Adipocyte (in vitro differentiated cells): ENCODE measurements at regions not wholly inside any gene's neighbourhood (a gene's known extent, or its start where the extent isn't known, plus 50 kb on each side); places are given as distances from the start of the nearest gene placed in this dataset.
A peak's percentile ranks its signal among the peaks of the same experiment; 100 is the strongest.
"Not testable (repeated sequence)": the region's sequence is repeated elsewhere in the genome, so short reads cannot be mapped to it uniquely, and the experiment has no call there.

Experiments
- DNase-seq: peaks from one replicate; pipeline ENCODE4 v3.0.0-alpha.2; 2015; ENCODE audit warnings: low read depth
- H3K27me3 ChIP-seq: replicated peaks from 2 replicates; pipeline ENCODE4 v1.7.0; 2013; ENCODE audit warnings: mild to moderate bottlenecking, low read length, moderate library complexity; ENCODE audit not compliant: control insufficient read depth, insufficient read depth
- H3K36me3 ChIP-seq: 2 replicates; pipeline ENCODE4 v1.7.0; 2013; ENCODE audit warnings: low read length, mild to moderate bottlenecking, moderate library complexity; ENCODE audit not compliant: control insufficient read depth, insufficient read depth, severe bottlenecking
- H3K4me1 ChIP-seq: 2 replicates; pipeline ENCODE4 v1.7.0; 2013; ENCODE audit warnings: mild to moderate bottlenecking, low read length, moderate library complexity; ENCODE audit not compliant: control insufficient read depth, insufficient read depth
- H3K4me3 ChIP-seq: 2 replicates; pipeline ENCODE4 v1.7.0; 2013; ENCODE audit warnings: mild to moderate bottlenecking, low read length, moderate library complexity
- H3K9ac ChIP-seq: 2 replicates; pipeline ENCODE4 v1.7.0; 2013; ENCODE audit warnings: mild to moderate bottlenecking, low read length, moderate library complexity
- H3K9me3 ChIP-seq: 2 replicates; pipeline ENCODE4 v1.7.0; 2013; ENCODE audit warnings: mild to moderate bottlenecking, low read length, moderate library complexity; ENCODE audit not compliant: control insufficient read depth

- no peak overlapping the region for H3K9ac ChIP-seq
- no peak for DNase-seq
- H3K4me1 ChIP-seq = no peaks in the 10 kb centered on the region
- H3K36me3 ChIP-seq = no peaks in the 10 kb centered on the region
- H3K27me3 ChIP-seq = no peaks in the 10 kb centered on the region
- no peak overlapping the region for H3K4me3 ChIP-seq
- H3K9me3 ChIP-seq = peaks cover 3% of the 10 kb centered on the region
Observed at GRCh38 chrX:78603908-78604307, 55.2 kb downstream of the RTL3 start.

GRCh38 chrX:78595901-78596502 lies 63.1 kb downstream of the RTL3 start:
- Histone ChIP-seq H3K9ac (no peak overlapping the region), H3K4me3 (no peak overlapping the region), H3K27me3 (no peaks in the 10 kb centered on the region), H3K4me1 (no peaks in the 10 kb centered on the region), H3K9me3 (peaks cover 4% of the 10 kb centered on the region), H3K36me3 (no peaks in the 10 kb centered on the region)
- peak; percentile 0 for DNase-seq

DNA sequence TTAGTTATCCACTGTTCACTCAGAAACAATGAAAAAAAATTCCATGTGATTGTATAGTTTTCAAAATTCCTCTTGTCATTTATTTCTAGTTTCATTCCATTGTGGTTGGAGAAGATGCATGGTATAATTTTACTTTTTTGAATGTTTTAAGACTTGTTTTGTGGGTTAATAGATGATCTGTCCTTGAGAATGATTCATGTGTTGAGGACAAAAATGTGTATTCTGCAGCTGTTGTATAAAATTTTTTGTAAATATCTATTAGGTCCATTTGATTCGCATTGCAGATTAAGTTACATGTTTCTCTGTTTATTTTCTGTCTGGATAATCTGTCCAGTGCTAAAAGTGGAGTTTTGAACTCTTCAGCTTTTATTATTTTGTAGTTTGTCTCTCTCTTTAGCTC lies 65.4 kb downstream of the RTL3 start:
- Histone ChIP-seq H3K36me3 (no peaks in the 10 kb centered on the region), H3K4me3 (no peak overlapping the region), H3K9me3 (peaks cover 6% of the 10 kb centered on the region), H3K27me3 (no peaks in the 10 kb centered on the region), H3K9ac (no peak overlapping the region), H3K4me1 (no peaks in the 10 kb centered on the region)
- no peak for DNase-seq

DNA sequence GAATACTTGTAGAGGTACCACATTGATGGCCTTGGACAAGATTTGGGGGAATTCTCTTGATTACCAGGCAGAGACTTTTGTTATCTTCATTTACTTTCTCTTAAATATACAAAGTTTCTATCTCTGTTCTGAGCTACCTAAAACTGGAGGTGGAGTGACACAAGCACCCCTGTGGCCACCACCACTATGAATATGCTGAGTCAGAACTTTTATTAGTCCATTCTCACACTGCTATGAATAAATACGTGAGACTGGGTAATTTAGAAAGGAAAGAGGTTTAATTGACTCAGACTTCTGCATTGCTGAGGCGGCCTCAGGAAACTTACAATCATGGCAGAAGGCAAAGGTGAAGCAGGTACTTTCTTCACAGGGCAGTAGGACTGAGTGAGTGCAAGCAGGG lies 67.1 kb downstream of the RTL3 start:
- no peaks in the 10 kb centered on the region for H3K4me1 ChIP-seq
- DNase-seq = no peak
- H3K36me3 ChIP-seq = no peaks in the 10 kb centered on the region
- H3K9me3 ChIP-seq = peaks cover 6% of the 10 kb centered on the region
- no peak overlapping the region for H3K4me3 ChIP-seq
- no peak overlapping the region for H3K9ac ChIP-seq
- no peaks in the 10 kb centered on the region for H3K27me3 ChIP-seq

- no peak for DNase-seq
- Histone ChIP-seq H3K4me1 (no peaks in the 10 kb centered on the region), H3K9ac (no peak overlapping the region), H3K9me3 (no peaks in the 10 kb centered on the region), H3K36me3 (no peaks in the 10 kb centered on the region), H3K27me3 (peaks cover 8% of the 10 kb centered on the region), H3K4me3 (no peak overlapping the region)
Observed at GRCh38 chrX:78574306-78574705, 84.8 kb downstream of the RTL3 start.

DNA sequence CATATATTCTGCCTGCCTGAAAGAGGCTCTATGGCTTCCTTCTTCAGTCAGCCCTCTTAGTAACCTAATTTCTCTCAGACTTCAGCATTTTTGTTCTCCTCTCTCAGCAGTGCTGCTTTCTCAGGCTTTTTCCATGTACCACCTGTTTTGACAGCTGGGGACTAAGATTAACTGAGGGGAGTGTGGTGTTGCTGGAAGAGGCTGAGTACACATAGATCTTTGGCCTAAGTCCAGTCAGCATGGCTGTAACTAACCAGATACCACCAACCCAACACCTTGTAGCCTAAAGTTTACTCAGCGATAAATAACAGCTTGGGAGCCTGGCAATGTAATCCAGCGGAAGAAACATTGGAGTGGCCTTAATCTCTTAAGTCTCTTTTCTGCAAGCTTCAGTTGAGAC lies 85.5 kb downstream of the RTL3 start:
- Histone ChIP-seq H3K9ac (no peak overlapping the region), H3K4me3 (no peak overlapping the region), H3K27me3 (peaks cover 8% of the 10 kb centered on the region), H3K36me3 (no peaks in the 10 kb centered on the region), H3K4me1 (no peaks in the 10 kb centered on the region), H3K9me3 (no peaks in the 10 kb centered on the region)
- DNase-seq = no peak

DNA sequence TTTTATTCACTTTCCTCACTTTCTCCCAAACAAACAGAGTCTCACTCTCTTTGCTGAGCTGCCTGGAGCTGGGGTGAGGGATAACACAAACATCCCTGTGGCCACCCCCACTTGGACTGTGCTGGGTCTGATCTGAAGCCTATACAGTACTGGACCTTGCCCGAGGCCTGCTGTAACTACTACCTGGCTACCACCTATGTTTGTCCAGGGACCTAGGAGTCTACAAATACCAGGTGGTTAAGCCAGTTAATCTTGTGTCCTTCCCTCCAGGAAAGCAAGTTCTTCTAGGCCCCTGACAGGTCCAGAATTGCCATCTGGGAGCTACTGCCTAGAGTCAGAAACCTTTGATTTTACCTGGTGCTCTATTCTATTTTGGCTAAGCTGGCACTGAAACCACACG lies 87.3 kb downstream of the RTL3 start:
- peaks cover 8% of the 10 kb centered on the region for H3K27me3 ChIP-seq
- H3K9ac ChIP-seq = no peak overlapping the region
- H3K4me1 ChIP-seq = no peaks in the 10 kb centered on the region
- H3K9me3 ChIP-seq = no peaks in the 10 kb centered on the region
- H3K36me3 ChIP-seq = no peaks in the 10 kb centered on the region
- H3K4me3 ChIP-seq = no peak overlapping the region
- DNase-seq = no peak

DNA sequence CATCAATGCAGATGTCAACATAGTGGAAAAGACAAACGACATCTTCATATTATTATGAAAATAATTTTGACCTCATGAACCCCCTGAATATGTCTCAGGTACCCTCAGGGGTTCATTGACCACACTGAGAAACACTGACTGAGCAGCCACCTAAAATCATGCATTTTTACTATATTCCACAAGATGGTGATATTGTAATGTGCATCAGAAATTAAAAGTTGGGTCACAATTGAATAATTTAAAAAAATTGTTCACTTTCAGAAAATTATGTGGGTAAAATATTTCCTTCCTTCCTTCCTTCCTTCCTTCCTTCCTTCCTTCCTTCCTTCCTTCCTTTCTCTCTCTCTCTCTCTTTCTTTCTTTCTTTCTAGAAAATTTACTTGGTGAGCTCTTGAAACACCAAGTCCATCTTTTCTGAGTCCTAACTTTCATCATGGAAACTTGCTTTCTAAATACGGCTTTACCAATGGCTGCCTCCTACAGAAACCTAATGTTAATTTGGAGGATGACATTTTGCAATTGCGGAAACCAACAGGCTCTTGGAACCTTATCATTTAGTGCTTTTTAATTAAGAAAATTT lies 103.6 kb downstream of the RTL3 start:
- H3K4me3 ChIP-seq = no peak overlapping the region
- DNase-seq = peak; percentile 27
- H3K9ac ChIP-seq = no peak overlapping the region
- no peaks in the 10 kb centered on the region for H3K36me3 ChIP-seq
- no peaks in the 10 kb centered on the region for H3K27me3 ChIP-seq
- peaks cover 12% of the 10 kb centered on the region for H3K9me3 ChIP-seq
- H3K4me1 ChIP-seq = no peaks in the 10 kb centered on the region

GRCh38 chrX:78552628-78553027 lies 106.5 kb downstream of the RTL3 start:
- not testable (repeated sequence) for H3K9me3 ChIP-seq, H3K27me3 ChIP-seq, DNase-seq, H3K4me1 ChIP-seq, H3K9ac ChIP-seq, H3K36me3 ChIP-seq, H3K4me3 ChIP-seq

DNA sequence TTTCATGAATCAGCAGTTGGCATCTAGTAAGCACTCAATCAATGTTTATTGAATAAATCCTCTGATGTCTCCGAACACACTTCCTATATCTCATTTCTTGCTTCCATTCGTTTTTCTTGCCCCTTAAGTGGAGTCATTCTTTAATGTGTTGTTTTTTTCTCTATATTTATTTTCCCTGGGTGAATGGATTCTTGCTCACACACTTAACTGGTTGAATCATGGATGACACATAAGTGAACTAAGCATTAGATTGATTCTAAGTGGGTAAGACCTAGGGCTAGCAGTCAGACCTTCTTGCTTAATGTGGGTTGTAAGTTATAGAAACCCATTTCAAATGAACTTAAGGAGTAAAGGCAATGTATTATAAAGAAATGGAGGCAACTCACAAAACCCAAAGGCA lies 111.1 kb downstream of the RTL3 start:
- Histone ChIP-seq H3K4me1 (no peaks in the 10 kb centered on the region), H3K4me3 (no peak overlapping the region), H3K36me3 (no peaks in the 10 kb centered on the region), H3K9ac (no peak overlapping the region), H3K27me3 (no peaks in the 10 kb centered on the region), H3K9me3 (peaks cover 15% of the 10 kb centered on the region)
- DNase-seq = no peak

- no peaks in the 10 kb centered on the region for H3K4me1 ChIP-seq
- no peak overlapping the region for H3K9ac ChIP-seq
- DNase-seq = no peak
- no peaks in the 10 kb centered on the region for H3K27me3 ChIP-seq
- H3K4me3 ChIP-seq = no peak overlapping the region
- H3K9me3 ChIP-seq = peaks cover 30% of the 10 kb centered on the region
- H3K36me3 ChIP-seq = no peaks in the 10 kb centered on the region
Observed at GRCh38 chrX:78545233-78545632, 113.9 kb downstream of the RTL3 start.

DNA sequence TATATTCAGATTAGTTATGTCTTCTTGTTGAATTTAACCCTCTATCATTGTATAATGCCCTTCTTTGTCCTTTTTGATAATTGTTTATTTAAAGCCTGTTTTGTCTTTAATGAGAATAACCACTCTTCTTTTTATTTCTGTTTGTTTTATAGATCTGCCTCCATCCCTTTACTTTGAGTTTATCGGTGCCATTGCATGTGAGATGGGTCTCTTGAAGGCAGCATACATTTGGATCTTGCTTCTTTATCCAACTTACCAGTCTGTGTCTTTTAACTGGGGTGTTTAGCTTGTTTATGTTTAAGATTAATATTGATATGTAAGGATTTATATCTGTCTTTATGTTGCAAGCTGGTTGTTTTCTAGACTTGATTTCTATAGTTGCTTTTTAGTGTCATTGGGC lies 115.8 kb downstream of the RTL3 start:
- H3K27me3 ChIP-seq = no peaks in the 10 kb centered on the region
- H3K4me3 ChIP-seq = peak overlapping the region; percentile 23
- H3K36me3 ChIP-seq = no peaks in the 10 kb centered on the region
- no peak for DNase-seq
- no peak overlapping the region for H3K9ac ChIP-seq
- peaks cover 41% of the 10 kb centered on the region for H3K9me3 ChIP-seq
- H3K4me1 ChIP-seq = no peaks in the 10 kb centered on the region
